Mucosa of descending colon (tissue), 3 donors: ENCODE measurements at regions not wholly inside any gene's neighbourhood (a gene's known extent, or its start where the extent isn't known, plus 50 kb on each side); places are given as distances from the start of the nearest gene placed in this dataset.

ENCODE experiments used
- ATAC-seq: fragments of 200-7000 bp; cut with Tn5 transposase; one replicate; pipeline ENCODE4 v1.9.1; 2020; ENCODE audit warnings: mild to moderate bottlenecking, moderate library complexity
- DNase-seq, 3 donors: peaks; one replicate each; pipeline ENCODE4 v3.0.0-alpha.2; 2020
- H3K36me3 ChIP-seq: fragments of 200-600 bp; one replicate; pipeline ENCODE4 v1.8.0; 2021; ENCODE audit warnings: low read depth, mild to moderate bottlenecking
- H3K4me1 ChIP-seq: fragments of 200-600 bp; one replicate; pipeline ENCODE4 v1.8.0; 2021; ENCODE audit warnings: low read depth, mild to moderate bottlenecking
- H3K4me3 ChIP-seq: fragments of 200-600 bp; one replicate; pipeline ENCODE4 v1.8.0; 2021; ENCODE audit warnings: mild to moderate bottlenecking
- H3K9me3 ChIP-seq: fragments of 200-600 bp; one replicate; pipeline ENCODE4 v1.8.0; 2021; ENCODE audit warnings: mild to moderate bottlenecking
- intact Hi-C, 2 donors: fragments of 100-400 bp; cut with DNase I in 1 of 2; cut with micrococcal nuclease in 1 of 2; formaldehyde crosslinking; loops; one replicate each; pipeline versions ENCODE4 v1.11.0 to v1.11.1; 2022; cut with DNase I, micrococcal nuclease
- TF ChIP-seq, protein P1 (sequence below): fragments of 200-600 bp; IDR thresholded peaks from one replicate; pipeline ENCODE4 v1.8.0; 2022; ENCODE audit warnings: antibody characterized with exemption, mild to moderate bottlenecking
- donor health status: DM: no; HTN: no; CAD: no; lungs with moderate emphysema.
- donor health status: DM: no; HTN: no; CAD: no.
- donor health status: DM: no; HTN: yes; CAD: no.

DNA sequence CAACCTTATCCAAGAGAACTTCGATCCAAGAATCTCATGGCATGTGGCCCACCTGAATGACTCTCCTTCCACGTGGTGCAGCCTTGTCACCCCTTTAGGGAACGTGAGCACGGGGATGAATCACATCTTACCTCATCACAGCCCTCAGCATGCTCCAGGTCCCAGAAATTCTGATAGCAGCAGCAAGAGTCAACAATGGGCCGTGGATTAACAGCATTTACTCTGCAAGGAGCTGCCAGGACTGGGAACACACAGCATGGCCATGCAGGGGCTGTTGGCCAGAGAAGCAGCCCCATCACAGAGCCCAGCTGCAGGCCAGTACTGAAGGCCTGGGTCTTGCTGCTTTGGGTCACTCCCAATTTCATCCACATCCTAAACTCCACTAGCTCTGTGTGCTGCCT lies 150.4 kb downstream of the C5orf15 start:
- TF ChIP-seq, protein P1, sequence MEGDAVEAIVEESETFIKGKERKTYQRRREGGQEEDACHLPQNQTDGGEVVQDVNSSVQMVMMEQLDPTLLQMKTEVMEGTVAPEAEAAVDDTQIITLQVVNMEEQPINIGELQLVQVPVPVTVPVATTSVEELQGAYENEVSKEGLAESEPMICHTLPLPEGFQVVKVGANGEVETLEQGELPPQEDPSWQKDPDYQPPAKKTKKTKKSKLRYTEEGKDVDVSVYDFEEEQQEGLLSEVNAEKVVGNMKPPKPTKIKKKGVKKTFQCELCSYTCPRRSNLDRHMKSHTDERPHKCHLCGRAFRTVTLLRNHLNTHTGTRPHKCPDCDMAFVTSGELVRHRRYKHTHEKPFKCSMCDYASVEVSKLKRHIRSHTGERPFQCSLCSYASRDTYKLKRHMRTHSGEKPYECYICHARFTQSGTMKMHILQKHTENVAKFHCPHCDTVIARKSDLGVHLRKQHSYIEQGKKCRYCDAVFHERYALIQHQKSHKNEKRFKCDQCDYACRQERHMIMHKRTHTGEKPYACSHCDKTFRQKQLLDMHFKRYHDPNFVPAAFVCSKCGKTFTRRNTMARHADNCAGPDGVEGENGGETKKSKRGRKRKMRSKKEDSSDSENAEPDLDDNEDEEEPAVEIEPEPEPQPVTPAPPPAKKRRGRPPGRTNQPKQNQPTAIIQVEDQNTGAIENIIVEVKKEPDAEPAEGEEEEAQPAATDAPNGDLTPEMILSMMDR: no peak

DNA sequence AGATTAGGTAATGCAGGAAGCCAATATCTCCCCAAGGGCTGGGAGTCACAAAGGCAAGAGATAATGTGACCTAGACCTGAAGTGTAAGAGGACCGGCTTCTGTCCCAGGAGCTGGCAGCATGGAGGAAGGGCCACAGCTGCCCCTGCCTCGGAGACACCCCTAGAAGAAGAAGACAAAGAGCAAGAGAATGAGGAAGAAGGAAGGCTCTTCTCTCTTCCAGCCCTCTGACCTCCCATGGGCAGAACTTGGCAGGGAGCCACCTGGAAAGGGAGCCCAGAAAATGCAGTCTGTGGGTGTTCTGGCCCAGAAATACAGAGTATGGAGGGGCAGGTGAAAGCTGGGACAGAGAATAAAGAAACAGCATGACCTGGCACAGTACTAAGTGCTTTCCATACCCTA lies 151.0 kb downstream of the C5orf15 start:
- Histone ChIP-seq H3K4me3 (no peak overlapping the region), H3K36me3 (no peaks in the 10 kb centered on the region), H3K4me1 (no peaks in the 10 kb centered on the region), H3K9me3 (no peaks in the 10 kb centered on the region)
- DNase-seq (no peak), ATAC-seq (no peak)
- intact Hi-C loops: no loop called here
- TF ChIP-seq, protein P1: no peak

More for the DNA sequence above, 150.4 kb downstream of the C5orf15 start:
- Histone ChIP-seq H3K9me3 (no peaks in the 10 kb centered on the region), H3K4me1 (no peaks in the 10 kb centered on the region), H3K4me3 (no peak overlapping the region), H3K36me3 (no peaks in the 10 kb centered on the region)
- intact Hi-C loops: no loop called here
- ATAC-seq (peak; percentile 22), DNase-seq (no peak)

DNA sequence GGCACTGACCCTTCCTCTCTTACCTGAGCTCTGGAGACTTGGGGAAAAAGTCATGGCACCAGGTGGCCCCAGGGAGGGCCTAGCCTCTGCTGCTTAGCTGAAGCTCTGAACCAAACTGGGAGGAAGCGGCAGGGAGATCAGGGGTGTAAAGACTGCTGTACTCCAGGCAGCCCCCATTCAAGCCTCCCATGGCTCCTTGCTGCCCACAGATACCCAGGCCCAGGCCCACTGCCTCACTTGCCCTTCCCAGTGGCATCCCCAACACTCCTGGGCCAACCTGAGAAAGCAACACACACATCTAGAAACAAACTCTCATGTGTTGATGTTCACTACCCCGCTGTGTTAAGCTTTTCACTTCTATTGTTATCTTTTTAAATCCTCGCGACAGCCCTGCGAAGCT lies 151.6 kb downstream of the C5orf15 start:
- Histone ChIP-seq H3K4me3 (no peak overlapping the region), H3K9me3 (no peaks in the 10 kb centered on the region), H3K36me3 (no peaks in the 10 kb centered on the region), H3K4me1 (no peaks in the 10 kb centered on the region)
- intact Hi-C loops: no loop called here
- TF ChIP-seq, protein P1: no peak
- ATAC-seq: no peak
- DNase-seq: no peak

DNA sequence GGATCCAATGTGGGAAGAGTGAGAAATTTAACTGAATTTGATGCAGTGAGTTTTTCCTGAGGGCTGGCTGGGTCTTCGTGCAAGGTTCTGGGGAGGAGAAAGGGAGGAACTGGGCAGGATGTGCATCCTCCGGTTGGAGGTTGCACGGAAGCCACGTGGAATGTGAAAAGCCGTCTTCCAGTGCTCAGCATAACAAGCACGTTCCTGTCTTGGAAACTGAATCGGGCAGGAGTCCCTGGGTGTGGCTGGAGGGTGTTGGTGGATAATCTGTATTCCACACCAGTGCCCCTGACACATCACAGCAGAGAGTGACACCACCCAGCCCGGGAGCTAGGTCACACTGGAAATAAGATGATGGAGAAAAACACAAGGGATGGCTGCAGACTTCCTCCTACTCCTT lies 154.3 kb downstream of the C5orf15 start:
- H3K4me1 ChIP-seq: no peaks in the 10 kb centered on the region
- TF ChIP-seq, protein P1: no peak
- H3K4me3 ChIP-seq: no peak overlapping the region
- intact Hi-C loops: no loop called here
- ATAC-seq: no peak
- H3K36me3 ChIP-seq: no peaks in the 10 kb centered on the region
- no peak for DNase-seq
- H3K9me3 ChIP-seq: no peaks in the 10 kb centered on the region

DNA sequence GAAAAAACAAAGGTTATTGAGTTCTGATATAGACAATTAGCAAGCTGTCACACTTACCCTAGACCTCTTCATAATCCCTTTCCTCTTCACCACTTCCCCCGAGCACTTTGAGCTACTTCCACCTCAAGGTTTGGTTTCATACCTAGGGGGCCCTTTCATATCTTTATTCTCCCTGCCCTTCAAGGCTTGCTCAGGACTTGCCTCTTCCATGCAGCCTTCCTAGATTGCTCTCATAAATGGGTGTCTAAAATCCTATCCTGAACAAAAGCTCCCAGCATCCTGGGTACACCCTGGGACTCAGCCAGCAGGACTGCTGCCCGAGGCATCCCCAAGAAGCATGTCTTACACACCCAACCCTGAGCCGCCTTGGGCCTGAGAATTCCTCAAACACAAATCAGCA lies 157.3 kb downstream of the C5orf15 start:
- ATAC-seq (no peak), DNase-seq (no peak)
- TF ChIP-seq, protein P1: no peak
- intact Hi-C loops: no loop called here
- H3K4me1 ChIP-seq: no peaks in the 10 kb centered on the region
- no peaks in the 10 kb centered on the region for H3K36me3 ChIP-seq
- H3K9me3 ChIP-seq: no peaks in the 10 kb centered on the region
- H3K4me3 ChIP-seq: no peak overlapping the region

DNA sequence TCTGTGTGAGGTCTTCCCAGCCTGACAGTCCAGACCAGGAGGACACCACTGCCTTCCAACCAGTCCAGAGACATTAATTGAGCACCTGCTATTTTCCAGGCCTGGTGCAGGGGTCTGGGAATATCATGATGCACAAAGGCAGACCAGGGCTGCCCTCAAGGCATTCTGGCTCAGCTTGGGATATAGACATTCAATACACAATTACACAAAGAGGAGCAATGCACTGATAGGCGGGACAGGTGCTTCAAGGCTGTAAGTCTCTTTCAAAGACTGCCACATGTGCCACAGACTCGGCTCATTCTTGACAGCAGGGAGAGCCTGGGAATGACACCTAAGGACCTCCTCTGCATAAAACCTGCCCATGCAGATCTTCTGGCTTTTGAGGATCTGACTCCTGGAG lies 158.6 kb downstream of the C5orf15 start:
- DNase-seq (no peak), ATAC-seq (no peak)
- intact Hi-C loops: no loop called here
- Histone ChIP-seq H3K4me1 (no peaks in the 10 kb centered on the region), H3K4me3 (no peak overlapping the region), H3K9me3 (no peaks in the 10 kb centered on the region), H3K36me3 (no peaks in the 10 kb centered on the region)
- TF ChIP-seq, protein P1: no peak
